MM.1S (cell line): ENCODE measurements at regions not wholly inside any gene's neighbourhood (a gene's known extent, or its start where the extent isn't known, plus 50 kb on each side); places are given as distances from the start of the nearest gene placed in this dataset.

Experiments
- CTCF ChIP-seq: fragments of 300-600 bp; sonication (generic); IDR thresholded peaks from 2 replicates; pipeline ENCODE4 v1.5.1; 2016; ENCODE audit warnings: antibody characterized with exemption, low read length, mixed read lengths
- EZH2 ChIP-seq: fragments of 300-600 bp; sonication (generic); optimal IDR thresholded peaks from 2 replicates; pipeline ENCODE3; 2017; ENCODE audit warnings: low read depth, mild to moderate bottlenecking, antibody characterized with exemption, low read length, mixed read lengths
- EZH2phosphoT487 ChIP-seq: fragments of 300-600 bp; sonication (generic); IDR thresholded peaks from 2 replicates; pipeline ENCODE4 v1.6.1; 2018; ENCODE audit warnings: antibody characterized with exemption, low read length

- TF ChIP-seq CTCF (no peak), EZH2 (no peak), EZH2phosphoT487 (no peak)
These were observed 218.1 kb upstream of the PRNP start for GRCh38 chr20:4468114-4468513.
